ENCODE measurements at regions not wholly inside any gene's neighbourhood (a gene's known extent, or its start where the extent isn't known, plus 50 kb on each side); places are given as distances from the start of the nearest gene placed in this dataset.

GRCh38 chr2:64328756-64329155 is 125.2 kb upstream of the LGALSL start:
- Histone ChIP-seq H3K27me3 (ENCODE audit: insufficient read depth, poor library complexity, severe bottlenecking) (peaks cover 3% of the 10 kb centered on the region), H3K4me3 (replicated peaks; ENCODE audit: insufficient read depth, low read length) (no peak overlapping the region), H3K27ac (replicated peaks) (no peak overlapping the region)
- TF ChIP-seq, protein P1, sequence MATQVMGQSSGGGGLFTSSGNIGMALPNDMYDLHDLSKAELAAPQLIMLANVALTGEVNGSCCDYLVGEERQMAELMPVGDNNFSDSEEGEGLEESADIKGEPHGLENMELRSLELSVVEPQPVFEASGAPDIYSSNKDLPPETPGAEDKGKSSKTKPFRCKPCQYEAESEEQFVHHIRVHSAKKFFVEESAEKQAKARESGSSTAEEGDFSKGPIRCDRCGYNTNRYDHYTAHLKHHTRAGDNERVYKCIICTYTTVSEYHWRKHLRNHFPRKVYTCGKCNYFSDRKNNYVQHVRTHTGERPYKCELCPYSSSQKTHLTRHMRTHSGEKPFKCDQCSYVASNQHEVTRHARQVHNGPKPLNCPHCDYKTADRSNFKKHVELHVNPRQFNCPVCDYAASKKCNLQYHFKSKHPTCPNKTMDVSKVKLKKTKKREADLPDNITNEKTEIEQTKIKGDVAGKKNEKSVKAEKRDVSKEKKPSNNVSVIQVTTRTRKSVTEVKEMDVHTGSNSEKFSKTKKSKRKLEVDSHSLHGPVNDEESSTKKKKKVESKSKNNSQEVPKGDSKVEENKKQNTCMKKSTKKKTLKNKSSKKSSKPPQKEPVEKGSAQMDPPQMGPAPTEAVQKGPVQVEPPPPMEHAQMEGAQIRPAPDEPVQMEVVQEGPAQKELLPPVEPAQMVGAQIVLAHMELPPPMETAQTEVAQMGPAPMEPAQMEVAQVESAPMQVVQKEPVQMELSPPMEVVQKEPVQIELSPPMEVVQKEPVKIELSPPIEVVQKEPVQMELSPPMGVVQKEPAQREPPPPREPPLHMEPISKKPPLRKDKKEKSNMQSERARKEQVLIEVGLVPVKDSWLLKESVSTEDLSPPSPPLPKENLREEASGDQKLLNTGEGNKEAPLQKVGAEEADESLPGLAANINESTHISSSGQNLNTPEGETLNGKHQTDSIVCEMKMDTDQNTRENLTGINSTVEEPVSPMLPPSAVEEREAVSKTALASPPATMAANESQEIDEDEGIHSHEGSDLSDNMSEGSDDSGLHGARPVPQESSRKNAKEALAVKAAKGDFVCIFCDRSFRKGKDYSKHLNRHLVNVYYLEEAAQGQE (IDR thresholded peaks at IDR 0.05; ENCODE audit: insufficient replicate concordance, low read depth) = no peak
- TF ChIP-seq POLR2AphosphoS5 (IDR thresholded peaks at IDR 0.05; ENCODE audit: low read depth) (no peak), SPI1 (IDR thresholded peaks at IDR 0.05; ENCODE audit: borderline replicate concordance, low read depth) (no peak), GABPA (IDR thresholded peaks at IDR 0.05; ENCODE audit: low read depth) (no peak), CTCF (IDR thresholded peaks at IDR 0.05; ENCODE audit: insufficient read depth, low read length) (no peak)
- no peak for DNase-seq (ENCODE audit: low read depth in 1 of 2, low spot score in 1 of 2)

DNA sequence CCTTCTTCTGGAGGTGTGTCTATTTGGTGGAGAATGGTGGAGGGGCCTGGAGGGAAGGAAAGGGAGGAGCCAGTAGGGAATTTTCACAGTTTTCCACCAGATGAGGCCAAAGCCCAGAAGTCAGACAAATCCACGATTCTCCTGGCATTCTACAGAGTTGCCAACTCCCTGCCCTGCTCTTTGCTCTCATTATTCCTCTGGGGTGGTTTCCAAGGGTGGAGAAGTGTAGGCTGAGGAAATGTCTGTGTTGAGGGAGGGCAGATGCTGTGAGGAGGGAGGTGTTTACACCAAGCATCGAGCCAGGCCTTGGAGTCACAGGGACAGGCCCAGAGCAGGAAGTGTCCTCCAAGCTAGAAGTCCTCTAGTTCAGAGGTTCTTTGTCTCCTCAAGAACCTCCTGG is 124.1 kb upstream of the LGALSL start:
- no peak overlapping the region for H3K4me3 ChIP-seq (replicated peaks; ENCODE audit: insufficient read depth, low read length)
- H3K27ac ChIP-seq (replicated peaks) = no peak overlapping the region
- DNase-seq (ENCODE audit: low read depth in 1 of 2, low spot score in 1 of 2) = no peak
- peaks cover 3% of the 10 kb centered on the region for H3K27me3 ChIP-seq (ENCODE audit: insufficient read depth, poor library complexity, severe bottlenecking)
- TF ChIP-seq GABPA (IDR thresholded peaks at IDR 0.05; ENCODE audit: low read depth) (no peak), POLR2AphosphoS5 (IDR thresholded peaks at IDR 0.05; ENCODE audit: low read depth) (no peak)

GRCh38 chr2:64330281-64331113 is 123.5 kb upstream of the LGALSL start:
- peak; percentile 32 to 72 for DNase-seq (ENCODE audit: low read depth in 1 of 2, low spot score in 1 of 2)
- Histone ChIP-seq H3K27ac (replicated peaks) (no peak overlapping the region), H3K4me3 (replicated peaks; ENCODE audit: insufficient read depth, low read length) (no peak overlapping the region), H3K27me3 (ENCODE audit: insufficient read depth, poor library complexity, severe bottlenecking) (no peaks in the 10 kb centered on the region)
- TF ChIP-seq POLR2AphosphoS5 (IDR thresholded peaks at IDR 0.05; ENCODE audit: low read depth) = no peak
- peak; percentile 88 for TF ChIP-seq CTCF (IDR thresholded peaks at IDR 0.05; ENCODE audit: insufficient read depth, low read length)

DNA sequence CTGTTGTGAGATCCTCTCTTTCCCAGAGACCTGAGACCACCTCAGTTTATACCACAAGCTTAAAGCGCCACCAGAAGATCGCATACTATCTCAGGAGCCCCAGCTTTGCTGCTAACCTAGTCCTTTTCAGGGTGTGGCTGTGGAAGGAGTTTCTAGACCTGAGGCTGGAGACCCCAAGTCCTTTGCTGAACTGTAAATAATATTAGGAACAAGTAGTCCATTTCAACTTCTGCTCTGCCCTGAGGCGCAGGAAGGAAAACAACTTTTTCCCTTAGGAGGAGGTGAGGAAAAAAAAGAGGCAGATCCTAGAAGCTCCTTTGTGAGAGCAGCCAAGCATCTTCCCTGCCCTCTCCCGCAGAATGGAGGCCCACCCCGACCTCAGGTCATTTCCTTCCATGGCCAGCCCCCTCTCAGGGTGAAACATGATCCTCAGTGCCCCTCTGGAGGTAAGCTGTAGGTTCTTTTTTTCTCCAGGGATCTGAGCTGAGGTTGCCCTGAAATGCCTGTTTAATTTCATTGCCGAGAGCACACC is 122.8 kb upstream of the LGALSL start:
- H3K27ac ChIP-seq (replicated peaks) = no peak overlapping the region
- TF ChIP-seq CTCF (IDR thresholded peaks at IDR 0.05; ENCODE audit: insufficient read depth, low read length) (no peak), SPI1 (IDR thresholded peaks at IDR 0.05; ENCODE audit: borderline replicate concordance, low read depth) (no peak), POLR2AphosphoS5 (IDR thresholded peaks at IDR 0.05; ENCODE audit: low read depth) (no peak), GABPA (IDR thresholded peaks at IDR 0.05; ENCODE audit: low read depth) (no peak)
- TF ChIP-seq, protein P1 (IDR thresholded peaks at IDR 0.05; ENCODE audit: insufficient replicate concordance, low read depth) = no peak
- H3K4me3 ChIP-seq (replicated peaks; ENCODE audit: insufficient read depth, low read length) = no peak overlapping the region
- H3K27me3 ChIP-seq (ENCODE audit: insufficient read depth, poor library complexity, severe bottlenecking) = no peaks in the 10 kb centered on the region
- DNase-seq (ENCODE audit: low read depth in 1 of 2, low spot score in 1 of 2) = no peak
